WERI-Rb-1 (cell line): ENCODE measurements at regions not wholly inside any gene's neighbourhood (a gene's known extent, or its start where the extent isn't known, plus 50 kb on each side); places are given as distances from the start of the nearest gene placed in this dataset.

Source experiments
- DNase-seq: peaks from one replicate; pipeline ENCODE4 v3.0.0-alpha.2; 2020
- H3K27ac ChIP-seq: fragments of 250-450 bp; sonication (Bioruptor Pico); 2 replicates; pipeline ENCODE4 v1.5.1; 2020; ENCODE audit warnings: mild to moderate bottlenecking, moderate library complexity
- H3K27me3 ChIP-seq: fragments of 250-450 bp; sonication (Bioruptor Pico); 2 replicates; pipeline ENCODE4 v1.5.1; 2021; ENCODE audit warnings: mild to moderate bottlenecking, low read depth, moderate library complexity; ENCODE audit not compliant: insufficient read depth, severe bottlenecking
- H3K36me3 ChIP-seq: fragments of 250-450 bp; sonication (Bioruptor Pico); 2 replicates; pipeline ENCODE4 v1.5.1; 2020; ENCODE audit warnings: mild to moderate bottlenecking, moderate library complexity
- H3K4me3 ChIP-seq: 2 replicates; pipeline ENCODE4 v1.5.1; 2011; ENCODE audit warnings: low read depth, mild to moderate bottlenecking, control low read depth, low read length
- H3K9me3 ChIP-seq: fragments of 250-450 bp; sonication (Bioruptor Pico); 2 replicates; pipeline ENCODE4 v1.5.1; 2021; ENCODE audit warnings: mild to moderate bottlenecking, moderate library complexity; ENCODE audit not compliant: severe bottlenecking
- TF ChIP-seq, protein P1 (sequence below): IDR thresholded peaks from 2 replicates; pipeline ENCODE4 v1.5.1; 2011; ENCODE audit warnings: low read depth, mild to moderate bottlenecking, control low read depth, inconsistent platforms, low read length

DNA sequence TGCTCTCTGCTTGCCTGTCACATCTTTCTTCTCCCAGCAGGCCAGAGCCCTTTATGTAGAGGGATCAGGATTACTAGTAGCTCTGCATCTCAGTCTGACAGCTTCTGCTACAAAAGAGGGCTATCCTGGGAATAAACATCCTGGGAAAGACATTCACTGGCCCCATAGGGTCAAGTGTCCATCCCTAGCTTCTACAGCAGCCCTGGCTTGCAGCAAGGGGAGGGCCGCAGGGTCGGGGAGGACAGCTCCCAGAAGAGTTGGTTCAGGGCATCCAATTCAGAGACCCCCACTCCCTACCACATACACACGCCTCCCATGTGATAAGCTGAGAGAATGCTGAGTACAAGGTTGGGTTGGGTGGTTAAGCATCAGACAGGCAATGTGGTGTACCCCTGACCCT, 154.1 kb upstream of the PDE10A start:
- TF ChIP-seq, protein P1, sequence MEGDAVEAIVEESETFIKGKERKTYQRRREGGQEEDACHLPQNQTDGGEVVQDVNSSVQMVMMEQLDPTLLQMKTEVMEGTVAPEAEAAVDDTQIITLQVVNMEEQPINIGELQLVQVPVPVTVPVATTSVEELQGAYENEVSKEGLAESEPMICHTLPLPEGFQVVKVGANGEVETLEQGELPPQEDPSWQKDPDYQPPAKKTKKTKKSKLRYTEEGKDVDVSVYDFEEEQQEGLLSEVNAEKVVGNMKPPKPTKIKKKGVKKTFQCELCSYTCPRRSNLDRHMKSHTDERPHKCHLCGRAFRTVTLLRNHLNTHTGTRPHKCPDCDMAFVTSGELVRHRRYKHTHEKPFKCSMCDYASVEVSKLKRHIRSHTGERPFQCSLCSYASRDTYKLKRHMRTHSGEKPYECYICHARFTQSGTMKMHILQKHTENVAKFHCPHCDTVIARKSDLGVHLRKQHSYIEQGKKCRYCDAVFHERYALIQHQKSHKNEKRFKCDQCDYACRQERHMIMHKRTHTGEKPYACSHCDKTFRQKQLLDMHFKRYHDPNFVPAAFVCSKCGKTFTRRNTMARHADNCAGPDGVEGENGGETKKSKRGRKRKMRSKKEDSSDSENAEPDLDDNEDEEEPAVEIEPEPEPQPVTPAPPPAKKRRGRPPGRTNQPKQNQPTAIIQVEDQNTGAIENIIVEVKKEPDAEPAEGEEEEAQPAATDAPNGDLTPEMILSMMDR = no peak
- H3K36me3 ChIP-seq = no peaks in the 10 kb centered on the region
- no peak for DNase-seq
- no peaks in the 10 kb centered on the region for H3K9me3 ChIP-seq
- H3K27ac ChIP-seq = no peak overlapping the region
- no peak overlapping the region for H3K4me3 ChIP-seq
- peaks cover 82% of the 10 kb centered on the region for H3K27me3 ChIP-seq

DNA sequence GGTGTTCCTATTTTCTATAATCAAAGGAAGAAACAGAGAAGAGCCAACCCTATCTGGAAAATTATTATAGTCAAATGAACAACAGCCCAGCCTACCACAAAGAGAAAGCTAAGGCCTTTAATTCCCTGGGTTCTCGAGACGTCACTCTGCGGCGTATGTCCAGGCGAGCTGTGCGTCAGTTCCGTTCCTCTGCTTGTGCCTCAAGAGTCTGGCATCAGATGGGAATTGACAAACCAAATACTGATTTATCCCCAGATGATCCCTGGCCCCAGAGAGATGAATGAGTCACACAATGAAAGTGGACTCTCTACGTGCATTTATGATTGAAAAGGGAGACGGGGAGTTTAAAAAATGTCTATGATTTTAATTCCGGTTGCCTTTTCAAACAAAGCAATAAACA, 151.6 kb upstream of the PDE10A start:
- Histone ChIP-seq H3K4me3 (no peak overlapping the region), H3K9me3 (no peaks in the 10 kb centered on the region), H3K27ac (no peak overlapping the region), H3K27me3 (peaks cover 79% of the 10 kb centered on the region), H3K36me3 (no peaks in the 10 kb centered on the region)
- no peak for DNase-seq
- TF ChIP-seq, protein P1 = no peak

DNA sequence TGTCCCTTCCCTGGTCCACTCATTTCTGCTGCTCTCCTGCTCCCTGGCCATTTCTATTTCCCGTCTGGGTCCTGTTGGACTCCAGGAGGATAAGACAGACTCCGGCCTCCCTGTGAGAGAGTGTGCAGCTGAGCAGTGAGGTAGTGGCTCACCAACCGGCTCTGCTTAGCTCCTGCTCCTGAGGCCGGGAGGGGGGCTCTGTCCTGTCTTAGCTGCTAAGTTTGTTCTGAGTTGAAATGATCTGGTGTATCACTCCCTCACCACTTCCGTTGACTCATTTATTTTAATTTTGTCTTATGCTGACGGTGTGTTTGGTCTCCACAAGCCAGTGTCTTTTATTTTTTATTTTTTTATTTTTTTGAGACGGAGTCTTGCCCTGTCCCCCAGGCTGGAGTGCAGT, 148.5 kb upstream of the PDE10A start:
- Histone ChIP-seq H3K27ac (no peak overlapping the region), H3K9me3 (no peaks in the 10 kb centered on the region), H3K4me3 (no peak overlapping the region), H3K27me3 (peaks cover 78% of the 10 kb centered on the region), H3K36me3 (no peaks in the 10 kb centered on the region)
- no peak for DNase-seq
- TF ChIP-seq, protein P1 = no peak

DNA sequence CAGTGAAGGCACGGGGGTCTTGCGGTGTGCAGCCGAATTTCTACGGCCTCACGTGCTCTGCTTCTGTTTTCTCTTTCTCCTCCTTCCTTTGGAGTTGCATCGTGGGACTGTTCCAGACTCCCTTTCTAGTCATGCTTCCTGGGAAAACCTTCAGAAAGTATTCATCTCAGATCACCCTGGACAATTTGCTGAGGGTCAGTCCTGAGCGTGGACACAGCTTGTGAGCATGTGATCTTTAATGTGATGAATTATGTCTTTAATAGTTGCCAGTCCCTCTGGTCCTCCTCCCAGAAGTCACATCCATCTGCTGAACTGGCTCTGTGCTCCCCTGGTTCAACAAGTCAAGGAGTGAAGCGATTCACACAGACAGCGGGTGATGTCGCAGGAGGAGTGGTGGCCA, 145.0 kb upstream of the PDE10A start:
- DNase-seq = no peak
- peaks cover 92% of the 10 kb centered on the region for H3K27me3 ChIP-seq
- no peaks in the 10 kb centered on the region for H3K9me3 ChIP-seq
- TF ChIP-seq, protein P1 = no peak
- H3K36me3 ChIP-seq = no peaks in the 10 kb centered on the region
- H3K4me3 ChIP-seq = no peak overlapping the region
- H3K27ac ChIP-seq = no peak overlapping the region

DNA sequence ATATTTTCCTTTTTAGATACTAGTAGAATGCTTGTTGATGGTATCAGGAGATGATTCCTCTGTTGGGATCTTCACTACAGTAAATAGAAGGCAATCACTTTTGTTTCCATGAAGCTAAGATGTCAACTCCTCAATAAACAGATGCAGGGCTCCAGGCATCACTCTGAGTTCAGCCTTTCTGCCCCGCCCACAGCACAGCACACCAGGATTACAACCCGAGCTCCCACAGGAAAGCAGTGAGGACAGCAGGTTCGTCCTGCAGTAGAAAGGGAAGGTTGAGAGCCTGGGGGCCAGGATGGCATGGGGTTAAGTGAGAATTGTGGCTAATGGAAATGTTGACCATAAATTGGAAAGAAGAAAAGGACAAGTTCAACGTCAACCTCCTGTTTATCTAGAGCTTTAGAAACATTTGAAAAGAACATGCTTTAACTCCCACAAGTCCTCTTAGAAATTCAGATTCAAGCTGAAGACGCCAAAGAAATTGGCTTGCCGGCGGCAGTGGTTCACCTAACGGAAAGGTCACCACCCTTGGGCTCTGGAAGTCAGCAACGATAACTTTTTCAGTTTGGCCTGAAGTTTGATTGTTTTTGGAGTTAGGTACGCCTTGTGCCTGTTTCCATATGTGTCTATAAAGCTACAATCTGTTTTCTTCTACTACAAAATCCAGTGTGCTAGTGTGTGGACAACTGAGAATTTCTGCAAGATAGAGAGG, 144.4 kb upstream of the PDE10A start:
- no peak overlapping the region for H3K27ac ChIP-seq
- no peak for DNase-seq
- H3K36me3 ChIP-seq = no peaks in the 10 kb centered on the region
- no peak overlapping the region for H3K4me3 ChIP-seq
- no peaks in the 10 kb centered on the region for H3K9me3 ChIP-seq
- TF ChIP-seq, protein P1 = no peak
- peaks cover 92% of the 10 kb centered on the region for H3K27me3 ChIP-seq
